GM18867 (cell line): ENCODE measurements at regions not wholly inside any gene's neighbourhood (a gene's known extent, or its start where the extent isn't known, plus 50 kb on each side); places are given as distances from the start of the nearest gene placed in this dataset.
"Not testable (repeated sequence)": the region's sequence is repeated elsewhere in the genome, so short reads cannot be mapped to it uniquely, and the experiment has no call there.

Experiments used
- ATAC-seq: cut with Tn5 transposase; IDR thresholded peaks from one replicate; pipeline ENCODE4 v1.9.1; 2021; ENCODE audit warnings: mild to moderate bottlenecking, moderate library complexity; ENCODE audit not compliant: unreplicated experiment

DNA sequence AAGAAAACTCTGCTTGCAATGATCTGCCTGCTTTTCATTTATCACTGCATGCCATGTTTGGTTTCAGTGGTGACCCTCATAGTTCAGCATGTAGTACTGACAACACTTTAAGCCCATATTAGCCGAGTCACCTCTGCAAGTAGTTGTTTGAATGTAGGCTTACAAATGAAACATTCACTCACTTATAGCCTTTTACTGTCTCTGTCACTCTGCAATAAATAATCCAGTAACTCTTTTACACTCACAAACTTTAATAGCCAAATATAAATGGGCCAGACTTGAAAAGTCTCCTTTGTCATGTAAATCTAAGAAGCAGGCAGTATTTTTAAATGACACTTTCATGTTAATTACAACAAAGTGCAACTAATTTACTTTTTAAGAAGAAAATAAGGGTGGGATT is 1460.0 kb upstream of the ADGRB3 start:
- ATAC-seq: no peak

DNA sequence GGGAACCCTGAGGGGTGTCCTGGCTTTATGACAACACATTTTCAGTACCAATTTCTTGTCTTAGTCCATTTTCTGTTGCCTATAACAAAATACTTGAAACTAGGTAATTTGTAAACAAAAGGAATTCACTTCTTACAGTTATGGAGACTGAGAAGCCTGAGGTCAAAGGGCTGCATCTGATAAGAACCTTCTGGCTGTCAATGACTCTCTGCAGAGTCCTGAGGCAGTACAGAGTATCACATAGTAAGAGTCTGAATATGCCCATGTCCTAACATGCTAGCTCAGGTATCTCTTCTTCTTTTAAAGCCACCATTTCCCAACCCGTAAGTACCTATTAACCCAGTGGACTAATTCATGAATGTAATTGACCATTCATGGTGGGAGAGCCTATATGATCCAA is 1458.6 kb upstream of the EYS start:
- no peak for ATAC-seq

- ATAC-seq: no peak
Measured at GRCh38 chr6:67160820-67161219, 1453.8 kb upstream of the EYS start.

- ATAC-seq: no peak
Measured at GRCh38 chr6:67141005-67141404, 1434.0 kb upstream of the EYS start.

DNA sequence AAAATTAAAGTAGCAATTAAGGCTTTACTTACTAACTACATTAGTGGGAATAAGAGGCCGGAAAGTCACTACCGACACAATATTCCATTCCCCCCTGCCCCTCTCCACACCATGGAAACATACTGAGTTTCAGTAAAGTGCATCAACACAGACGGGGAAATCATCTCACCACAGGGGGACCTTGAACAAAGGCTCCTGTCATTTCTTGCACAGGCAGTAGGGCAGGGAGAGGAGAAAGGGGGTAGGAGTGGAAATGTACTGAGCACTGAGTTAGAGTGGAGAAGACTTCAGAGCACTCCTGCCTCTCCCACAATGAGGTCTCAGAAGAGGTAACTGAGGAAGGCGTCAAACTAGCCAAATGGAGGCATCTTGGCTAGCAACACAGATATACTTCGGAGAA is 1426.9 kb upstream of the EYS start:
- ATAC-seq: no peak

- no peak for ATAC-seq
Measured at GRCh38 chr6:67131827-67132226, 1424.8 kb upstream of the EYS start.

- ATAC-seq: no peak
Measured at GRCh38 chr6:67129780-67130179, 1422.8 kb upstream of the EYS start.

GRCh38 chr6:67127041-67127440 is 1420.0 kb upstream of the EYS start:
- ATAC-seq: no peak

GRCh38 chr6:67121115-67121514 is 1414.1 kb upstream of the EYS start:
- ATAC-seq: no peak

DNA sequence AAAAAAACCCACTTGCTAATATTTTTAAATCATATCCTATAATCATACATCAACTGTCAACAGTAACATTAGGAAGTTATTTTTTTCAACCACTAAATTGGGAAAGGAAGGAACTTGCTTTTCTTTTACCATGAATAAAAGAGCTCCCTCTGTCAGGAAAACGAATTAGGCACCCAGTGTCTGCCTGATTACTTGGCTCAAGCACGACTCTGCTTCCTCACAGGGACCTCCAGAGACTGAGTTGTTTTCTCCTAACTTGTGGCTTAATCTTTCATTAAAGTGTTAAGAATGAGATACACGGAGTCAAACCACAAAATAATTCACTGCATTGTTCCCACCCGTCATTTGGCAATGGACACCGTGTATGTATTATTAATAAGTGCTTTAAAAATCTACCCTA is 1405.1 kb upstream of the EYS start:
- ATAC-seq: no peak

GRCh38 chr6:67102743-67103142 is 1395.7 kb upstream of the EYS start:
- no peak for ATAC-seq

- ATAC-seq: not testable (repeated sequence)
Measured at GRCh38 chr6:67095618-67096226, 1388.7 kb upstream of the EYS start.

GRCh38 chr6:67094431-67094946 is 1387.5 kb upstream of the EYS start:
- no peak for ATAC-seq

- no peak for ATAC-seq
Measured at GRCh38 chr6:67073938-67074337, 1366.9 kb upstream of the EYS start.

GRCh38 chr6:67068781-67069180 is 1361.8 kb upstream of the EYS start:
- ATAC-seq: no peak

- ATAC-seq: no peak
Measured at GRCh38 chr6:67064323-67064722, 1357.3 kb upstream of the EYS start.

- ATAC-seq: no peak
Measured at GRCh38 chr6:67047996-67048395, 1341.0 kb upstream of the EYS start.

DNA sequence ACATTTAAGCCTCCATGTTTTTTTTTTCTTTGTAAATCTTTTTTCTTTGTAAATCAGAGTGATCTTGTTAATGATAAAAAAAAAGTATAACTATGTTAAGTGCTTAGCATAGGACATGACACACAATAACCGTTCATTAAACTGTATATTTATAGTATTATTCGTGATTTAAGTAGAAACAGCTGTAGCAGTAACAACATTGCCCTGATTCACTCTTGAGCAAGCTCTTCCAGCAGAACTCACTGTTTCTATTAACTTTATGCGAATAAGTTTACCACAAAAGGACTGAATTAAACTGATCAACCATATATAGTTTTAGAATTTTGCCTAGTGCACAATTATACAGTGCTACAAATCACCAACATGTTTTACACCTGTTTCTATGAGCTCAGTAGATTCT is 1338.0 kb upstream of the EYS start:
- ATAC-seq: no peak

DNA sequence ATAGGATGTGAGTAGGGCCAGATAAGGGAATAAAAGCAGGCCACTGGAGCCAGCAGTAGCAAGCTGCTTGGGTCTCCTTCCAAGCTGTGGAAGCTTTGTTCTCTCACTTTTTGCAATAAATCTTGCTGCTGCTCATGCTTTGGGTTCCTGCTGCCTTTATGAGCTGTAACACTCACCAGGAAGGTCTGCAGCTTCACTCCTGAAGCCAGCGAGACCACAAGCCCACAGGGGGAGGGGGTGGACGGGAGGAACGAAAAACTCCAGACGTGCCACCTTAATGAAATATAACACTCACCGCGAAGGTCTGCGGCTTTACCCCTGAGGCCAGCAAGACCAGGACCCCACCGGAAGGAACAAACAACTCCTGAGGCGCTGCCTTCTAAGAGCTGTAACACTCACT is 1324.4 kb upstream of the EYS start:
- ATAC-seq: no peak

DNA sequence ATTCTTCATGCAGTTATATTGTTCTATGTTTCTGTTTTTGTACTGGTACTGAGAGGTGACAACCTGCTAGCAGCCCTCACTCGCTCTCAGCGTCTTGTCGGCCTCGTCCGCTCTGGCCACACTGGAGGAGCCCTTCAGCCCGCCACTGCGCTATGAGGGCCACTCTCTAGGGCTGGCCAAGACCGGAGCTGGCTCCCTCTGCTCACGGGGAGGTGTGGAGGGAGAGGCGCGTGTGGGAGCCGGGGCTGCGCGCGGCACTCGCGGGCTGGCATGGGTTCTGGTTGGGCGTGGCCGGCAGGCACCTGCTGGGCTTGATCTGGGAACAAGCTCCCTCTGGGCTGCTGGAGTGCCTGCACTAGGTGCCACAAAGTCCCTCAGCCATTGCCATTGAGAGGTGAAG is 1323.8 kb upstream of the EYS start:
- no peak for ATAC-seq

GRCh38 chr6:67016921-67017460 is 1310.0 kb upstream of the EYS start:
- no peak for ATAC-seq

DNA sequence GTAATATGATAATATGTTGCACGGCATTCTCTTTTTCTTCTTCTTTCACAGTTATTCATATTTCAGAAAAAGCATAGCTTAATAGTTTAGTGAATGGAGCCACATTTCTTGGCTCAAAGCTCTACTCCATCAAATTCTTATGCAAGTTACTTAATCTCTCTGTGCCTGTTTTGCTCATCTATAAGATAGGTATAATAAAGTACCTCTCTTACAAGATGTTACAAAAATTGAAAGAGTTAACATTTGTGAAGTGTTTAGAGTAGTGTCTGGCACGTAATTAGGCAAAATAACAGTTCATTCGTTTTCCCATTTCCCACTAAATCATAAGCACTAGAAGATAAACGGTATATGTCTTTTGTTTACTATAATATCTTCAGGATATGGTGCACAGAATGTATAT is 1304.4 kb upstream of the EYS start:
- no peak for ATAC-seq

DNA sequence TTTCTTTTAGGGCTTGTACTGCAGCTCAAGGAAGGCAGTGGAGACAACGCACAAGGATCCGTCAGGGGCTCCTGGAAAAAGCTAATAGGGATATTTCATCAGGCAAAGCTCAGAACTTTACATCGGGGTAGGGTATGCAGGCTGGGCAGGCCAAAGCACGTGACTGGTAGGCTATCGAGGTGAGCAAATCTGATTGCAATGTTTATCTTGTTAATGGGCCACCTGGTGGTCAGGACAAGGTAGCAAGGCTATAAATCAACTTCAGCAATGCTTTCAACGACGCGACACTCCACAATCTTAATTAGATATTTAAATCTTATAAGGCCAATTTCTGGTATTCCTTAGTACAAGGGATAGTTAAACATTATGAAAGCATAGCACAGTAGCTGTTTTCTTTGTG is 1302.8 kb upstream of the EYS start:
- ATAC-seq: no peak
